ENCODE measurements at regions not wholly inside any gene's neighbourhood (a gene's known extent, or its start where the extent isn't known, plus 50 kb on each side); places are given as distances from the start of the nearest gene placed in this dataset.

GRCh38 chr6:69589626-69590025 lies 207.2 kb downstream of the LMBRD1 start:
- TF ChIP-seq CTCF (IDR thresholded peaks at IDR 0.05; ENCODE audit: extremely low read depth in 1 of 2, insufficient read depth in 1 of 2, low read depth in 1 of 2, low read length in 2 of 2) (no peak), POLR2A (IDR thresholded peaks at IDR 0.05; ENCODE audit: low read depth, low read length) (no peak), POLR2AphosphoS5 (IDR thresholded peaks at IDR 0.05; ENCODE audit: insufficient read depth, low read depth, low read length) (no peak), EZH2 (IDR thresholded peaks at IDR 0.05; ENCODE audit: borderline replicate concordance, low read depth, low read length, severe bottlenecking) (no peak), MYC (IDR thresholded peaks at IDR 0.05; ENCODE audit: low read depth, low read length) (no peak)
